A673 (cell line): ENCODE measurements at regions not wholly inside any gene's neighbourhood (a gene's known extent, or its start where the extent isn't known, plus 50 kb on each side); places are given as distances from the start of the nearest gene placed in this dataset.

Experiments
- BruUV-seq: library from RNA; stranded (reverse); fragments of 400-500 nt; replicated peaks from 2 replicates; lab custom pipeline; 2021; lab: Mats Ljungman, UMichigan
- CTCF ChIA-PET: fragments of 300-600 bp; sonication (Branson Sonifier 250); formaldehyde crosslinking; loops from one replicate; lab custom pipeline; 2022; ENCODE audit warnings: antibody characterized with exemption; lab: Charles Lee
- POLR2A ChIA-PET: fragments of 300-600 bp; sonication (Branson Sonifier 250); formaldehyde crosslinking; loops from one replicate; lab custom pipeline; 2022; ENCODE audit warnings: antibody characterized with exemption; ENCODE audit not compliant: low non-redundant PET; lab: Charles Lee
- DNase-seq: peaks from one replicate; pipeline ENCODE4 v3.0.0-alpha.2; 2015; ENCODE audit warnings: low spot score
- H3K27ac ChIP-seq: fragments of 200-600 bp; sonication (generic); 2 replicates; pipeline ENCODE4 v1.5.1; 2016; ENCODE audit warnings: mixed run types, low read depth, mild to moderate bottlenecking, mixed read lengths, antibody characterized with exemption, low read length; ENCODE audit not compliant: poor library complexity, severe bottlenecking
- H3K27me3 ChIP-seq: fragments of 200-600 bp; sonication (generic); replicated peaks from 2 replicates; pipeline ENCODE4 v1.6.1; 2017; ENCODE audit warnings: mixed run types, low read depth, mild to moderate bottlenecking, mixed read lengths, antibody characterized with exemption, low read length; ENCODE audit not compliant: insufficient read depth, poor library complexity
- H3K36me3 ChIP-seq: fragments of 200-600 bp; sonication (generic); 2 replicates; pipeline ENCODE4 v1.6.1; 2016; ENCODE audit warnings: mixed run types, mild to moderate bottlenecking, mixed read lengths, antibody characterized with exemption, low read length; ENCODE audit not compliant: insufficient read depth, poor library complexity, severe bottlenecking
- H3K4me1 ChIP-seq: fragments of 200-600 bp; sonication (generic); 2 replicates; pipeline ENCODE4 v1.6.1; 2017; ENCODE audit warnings: mixed run types, mild to moderate bottlenecking, mixed read lengths, antibody characterized with exemption, low read length; ENCODE audit not compliant: insufficient read depth, poor library complexity, severe bottlenecking
- H3K4me3 ChIP-seq: fragments of 200-600 bp; sonication (generic); 2 replicates; pipeline ENCODE4 v1.5.1; 2016; ENCODE audit warnings: low read depth, mixed run types, mild to moderate bottlenecking, mixed read lengths, low read length; ENCODE audit not compliant: poor library complexity, severe bottlenecking
- H3K9me3 ChIP-seq: fragments of 200-600 bp; sonication (generic); 2 replicates; pipeline ENCODE4 v1.6.1; 2016; ENCODE audit warnings: mixed run types, low read depth, mild to moderate bottlenecking, mixed read lengths, antibody characterized with exemption, low read length; ENCODE audit not compliant: poor library complexity, severe bottlenecking
- CTCF ChIP-seq: fragments of 300-800, 200-600 bp; sonication (generic); conservative IDR thresholded peaks from 2 replicates; pipeline ENCODE4 v1.5.1; 2017; ENCODE audit warnings: low read depth, mild to moderate bottlenecking, antibody characterized with exemption, low read length, moderate library complexity, mixed read lengths
- EZH2 ChIP-seq: fragments of 200-600 bp; sonication (generic); IDR thresholded peaks from 2 replicates; pipeline ENCODE4 v1.6.1; 2017; ENCODE audit warnings: borderline replicate concordance, low read depth, mild to moderate bottlenecking, mixed read lengths, antibody characterized with exemption, low read length; ENCODE audit not compliant: poor library complexity, severe bottlenecking
- intact Hi-C: fragments of 100-400 bp; cut with micrococcal nuclease; formaldehyde crosslinking; loops from one replicate; pipeline ENCODE4 v1.10.0; 2022; ENCODE audit not compliant: unreplicated experiment

GRCh38 chr7:46197785-46198540, 276.9 kb upstream of the IGFBP3 start:
- TF ChIP-seq EZH2: no peak
- no TSS peak for BruUV-seq
- H3K36me3 ChIP-seq: no peaks in the 10 kb centered on the region
- H3K4me3 ChIP-seq: no peak overlapping the region
- intact Hi-C loops: no loop called here
- no peak overlapping the region for H3K27ac ChIP-seq
- CTCF ChIA-PET: no interaction called here
- no peaks in the 10 kb centered on the region for H3K9me3 ChIP-seq
- POLR2A ChIA-PET: no interaction called here
- H3K27me3 ChIP-seq: no peaks in the 10 kb centered on the region
- DNase-seq: no peak
- no peaks in the 10 kb centered on the region for H3K4me1 ChIP-seq

GRCh38 chr7:46195934-46196333, 274.9 kb upstream of the IGFBP3 start:
- DNase-seq: no peak
- no peaks in the 10 kb centered on the region for H3K9me3 ChIP-seq
- H3K27me3 ChIP-seq: no peaks in the 10 kb centered on the region
- ChIA-PET CTCF (no interaction called here), POLR2A (no interaction called here)
- H3K36me3 ChIP-seq: no peaks in the 10 kb centered on the region
- H3K4me1 ChIP-seq: no peaks in the 10 kb centered on the region
- no peak overlapping the region for H3K27ac ChIP-seq
- intact Hi-C loops: no loop called here
- H3K4me3 ChIP-seq: no peak overlapping the region
- TF ChIP-seq CTCF (no peak), EZH2 (no peak)
- BruUV-seq: no TSS peak

- H3K9me3 ChIP-seq: no peaks in the 10 kb centered on the region
- ChIA-PET CTCF (no interaction called here), POLR2A (no interaction called here)
- DNase-seq: no peak
- no peak for TF ChIP-seq EZH2
- TF ChIP-seq CTCF: no peak
- no peak overlapping the region for H3K4me3 ChIP-seq
- intact Hi-C loops: no loop called here
- H3K27ac ChIP-seq: no peak overlapping the region
- H3K4me1 ChIP-seq: no peaks in the 10 kb centered on the region
- no peaks in the 10 kb centered on the region for H3K27me3 ChIP-seq
- no peaks in the 10 kb centered on the region for H3K36me3 ChIP-seq
- no TSS peak for BruUV-seq
Measured at GRCh38 chr7:46192271-46192670, 271.2 kb upstream of the IGFBP3 start.

- no peak for TF ChIP-seq CTCF
- no peak for TF ChIP-seq EZH2
- Histone ChIP-seq H3K27ac (no peak overlapping the region), H3K9me3 (no peaks in the 10 kb centered on the region), H3K4me3 (no peak overlapping the region), H3K27me3 (no peaks in the 10 kb centered on the region), H3K36me3 (no peaks in the 10 kb centered on the region), H3K4me1 (no peaks in the 10 kb centered on the region)
- intact Hi-C loops: no loop called here
- DNase-seq: no peak
- no TSS peak for BruUV-seq
- ChIA-PET CTCF (no interaction called here), POLR2A (no interaction called here)
Measured at GRCh38 chr7:46191776-46192175, 270.7 kb upstream of the IGFBP3 start.
